ENCODE measurements at regions not wholly inside any gene's neighbourhood (a gene's known extent, or its start where the extent isn't known, plus 50 kb on each side); places are given as distances from the start of the nearest gene placed in this dataset.

- TF ChIP-seq CTCF (IDR thresholded peaks at IDR 0.05): no peak
- no peak for TF ChIP-seq POLR2A (IDR thresholded peaks at IDR 0.05)
Observed at GRCh38 chr9:115657695-115658094, 495.9 kb upstream of the PAPPA start.

Measured in tibial nerve (tissue), 3 donors.